ENCODE measurements at regions not wholly inside any gene's neighbourhood (a gene's known extent, or its start where the extent isn't known, plus 50 kb on each side); places are given as distances from the start of the nearest gene placed in this dataset.
"Not testable (repeated sequence)": the region's sequence is repeated elsewhere in the genome, so short reads cannot be mapped to it uniquely, and the experiment has no call there.

DNA sequence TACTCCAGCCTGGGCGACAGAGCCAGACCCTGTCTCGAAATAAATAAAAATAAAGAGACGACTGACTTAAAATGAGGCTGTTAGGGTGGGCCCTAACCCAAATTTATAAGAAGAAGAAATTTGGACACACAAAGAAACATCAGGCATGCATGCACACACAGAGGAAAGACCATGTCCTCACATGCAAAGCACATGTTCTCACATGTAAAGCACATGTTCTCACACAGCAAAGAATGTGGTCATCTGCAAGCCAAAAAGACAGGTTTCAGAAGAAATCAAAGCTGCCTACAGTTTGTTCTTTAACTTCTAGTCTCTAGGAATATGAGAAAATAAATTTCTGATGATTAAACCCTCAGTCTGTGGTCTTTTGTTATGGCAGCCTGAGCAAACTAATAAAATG lies 132.3 kb upstream of the CRIM1 start:
- DNase-seq, result no peak

DNA sequence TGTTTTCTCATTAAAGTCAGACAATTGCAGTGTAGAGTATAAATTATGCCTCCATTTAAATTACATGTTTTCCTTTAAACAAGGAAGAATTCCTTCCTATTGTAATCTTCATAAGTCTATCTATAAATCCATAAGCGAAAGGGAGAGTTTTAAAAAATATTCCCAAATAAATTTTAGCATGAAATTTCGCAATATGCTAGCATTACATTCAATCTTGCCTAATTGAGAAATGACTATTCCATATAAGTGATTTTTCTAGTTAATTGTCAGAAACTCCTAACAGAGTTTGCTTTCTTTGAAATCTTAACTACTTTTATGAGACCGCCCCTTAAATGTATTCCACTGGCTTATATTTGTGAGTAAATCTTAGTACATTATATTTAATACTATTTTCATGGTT lies 133.1 kb upstream of the CRIM1 start:
- no peak for DNase-seq

GRCh38 chr2:36214691-36215090 lies 140.9 kb upstream of the CRIM1 start:
- no peak for DNase-seq

- DNase-seq, result no peak
Measured at GRCh38 chr2:36203366-36203765, 152.2 kb upstream of the CRIM1 start.

GRCh38 chr2:36197181-36197971 lies 158.2 kb upstream of the CRIM1 start:
- DNase-seq, result no peak

GRCh38 chr2:36193680-36194079 lies 161.9 kb upstream of the CRIM1 start:
- DNase-seq, result no peak

GRCh38 chr2:36192983-36193382 lies 162.6 kb upstream of the CRIM1 start:
- DNase-seq, result no peak

- no peak for DNase-seq
Measured at GRCh38 chr2:36190097-36190496, 165.5 kb upstream of the CRIM1 start.

DNA sequence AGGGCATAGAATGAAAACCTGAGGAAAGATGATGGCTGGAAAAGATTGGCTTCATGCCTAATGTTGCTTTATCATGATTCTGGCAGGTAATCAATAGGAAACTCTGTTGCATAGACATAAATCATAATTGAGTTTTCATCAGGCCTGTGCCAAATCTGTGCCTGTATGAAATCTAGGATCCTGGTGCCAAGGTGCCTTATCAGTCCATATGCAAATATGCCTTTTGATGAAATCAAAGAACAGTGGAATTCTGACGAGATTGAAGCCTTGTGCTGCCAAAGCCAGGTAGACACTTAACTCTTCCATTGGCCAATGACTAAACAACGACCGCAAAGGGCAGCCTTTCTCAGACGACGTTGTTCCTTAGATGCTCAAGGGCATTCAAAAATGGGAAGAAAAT lies 170.0 kb upstream of the CRIM1 start:
- no peak for DNase-seq

DNA sequence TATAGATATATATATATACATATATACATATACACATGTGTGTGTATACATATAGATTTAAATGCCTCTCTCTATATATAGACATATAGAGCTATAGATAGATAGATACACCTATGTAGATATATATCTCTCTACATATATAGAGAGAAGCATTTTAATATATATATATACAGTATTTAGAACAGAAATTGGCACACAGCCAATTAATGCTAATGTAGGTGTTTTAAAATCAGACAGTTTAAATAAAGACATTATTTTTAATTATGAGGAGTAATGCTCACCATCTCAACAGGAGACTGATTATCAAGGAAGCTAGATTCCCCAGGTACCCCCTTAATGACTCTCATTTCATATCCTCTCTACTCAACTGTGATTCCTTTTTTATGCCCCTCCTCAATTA lies 170.7 kb upstream of the CRIM1 start:
- no peak for DNase-seq

DNA sequence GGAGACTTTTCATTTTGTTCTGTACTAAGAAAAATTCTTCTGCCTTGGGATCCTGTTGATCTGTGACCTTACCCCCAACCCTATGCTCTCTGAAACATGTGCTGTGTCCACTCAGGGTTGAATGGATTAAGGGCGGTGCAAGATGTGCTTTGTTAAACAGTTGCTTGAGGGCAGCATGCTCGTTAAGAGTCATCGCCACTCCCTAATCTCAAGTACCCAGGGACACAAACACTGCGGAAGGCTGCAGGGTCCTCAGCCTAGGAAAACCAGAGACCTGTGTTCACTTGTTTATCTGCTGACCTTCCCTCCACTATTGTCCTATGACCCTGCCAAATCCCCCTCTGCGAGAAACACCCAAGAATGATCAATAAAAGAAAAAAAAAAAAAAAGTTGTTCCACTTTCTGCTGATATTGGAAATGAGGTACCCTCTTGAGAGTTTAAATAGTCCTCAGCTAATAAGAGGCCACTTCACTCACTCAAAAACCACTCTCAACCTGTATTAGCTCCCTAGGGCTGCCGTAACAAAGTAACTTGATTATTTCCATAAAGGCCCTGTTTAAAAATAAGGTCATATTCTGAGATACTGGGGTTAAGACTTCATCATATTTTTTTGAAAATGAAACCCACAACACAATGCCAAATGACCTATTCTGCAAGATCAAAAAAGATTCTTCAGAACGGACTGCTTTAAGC lies 174.6 kb upstream of the CRIM1 start:
- DNase-seq, result not testable (repeated sequence)

DNA sequence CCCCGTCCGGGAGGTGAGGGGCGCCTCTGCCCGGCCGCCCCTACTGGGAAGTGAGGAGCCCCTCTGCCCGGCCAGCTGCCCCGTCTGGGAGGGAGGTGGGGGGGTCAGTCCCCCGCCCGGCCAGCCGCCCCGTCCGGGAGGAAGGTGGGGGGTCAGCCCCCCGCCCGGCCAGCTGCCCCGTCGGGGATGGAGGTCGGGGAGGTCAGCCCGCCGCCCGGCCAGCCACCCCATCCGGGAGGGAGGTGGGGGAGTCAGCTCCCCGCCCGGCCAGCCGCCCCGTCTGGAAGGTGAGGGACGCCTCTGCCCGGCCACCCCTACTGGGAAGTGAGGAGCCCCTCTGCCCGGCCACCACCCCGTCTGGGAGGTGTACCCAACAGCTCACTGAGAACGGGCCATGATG lies 175.3 kb upstream of the CRIM1 start:
- not testable (repeated sequence) for DNase-seq

DNA sequence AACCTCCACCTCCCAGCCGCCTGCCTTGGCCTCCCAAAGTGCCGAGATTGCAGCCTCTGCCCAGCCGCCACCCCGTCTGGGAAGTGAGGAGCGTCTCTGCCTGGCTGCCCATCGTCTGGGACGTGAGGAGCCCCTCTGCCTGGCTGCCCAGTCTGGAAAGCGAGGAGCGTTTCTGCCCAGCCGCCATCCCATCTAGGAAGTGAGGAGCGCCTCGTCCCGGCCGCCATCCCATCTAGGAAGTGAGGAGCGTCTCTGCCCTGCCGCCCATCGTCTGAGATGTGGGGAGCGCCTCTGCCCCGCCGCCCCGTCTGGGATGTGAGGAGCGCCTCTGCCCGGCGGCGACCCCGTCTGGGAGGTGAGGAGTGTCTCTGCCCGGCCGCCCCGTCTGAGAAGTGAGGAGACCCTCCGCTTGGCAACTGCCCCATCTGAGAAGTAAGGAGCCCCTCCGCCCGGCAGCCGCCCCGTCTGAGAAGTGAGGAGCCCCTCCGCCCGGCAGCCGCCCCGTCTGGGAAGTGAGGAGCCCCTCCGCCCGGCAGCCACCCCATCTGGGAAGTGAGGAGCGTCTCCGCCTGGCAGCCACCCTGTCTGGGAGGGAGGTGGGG lies 175.8 kb upstream of the CRIM1 start:
- not testable (repeated sequence) for DNase-seq

GRCh38 chr2:36178384-36178783 lies 177.2 kb upstream of the CRIM1 start:
- DNase-seq, result no peak

- no peak for DNase-seq
Measured at GRCh38 chr2:36177282-36177681, 178.3 kb upstream of the CRIM1 start.

DNA sequence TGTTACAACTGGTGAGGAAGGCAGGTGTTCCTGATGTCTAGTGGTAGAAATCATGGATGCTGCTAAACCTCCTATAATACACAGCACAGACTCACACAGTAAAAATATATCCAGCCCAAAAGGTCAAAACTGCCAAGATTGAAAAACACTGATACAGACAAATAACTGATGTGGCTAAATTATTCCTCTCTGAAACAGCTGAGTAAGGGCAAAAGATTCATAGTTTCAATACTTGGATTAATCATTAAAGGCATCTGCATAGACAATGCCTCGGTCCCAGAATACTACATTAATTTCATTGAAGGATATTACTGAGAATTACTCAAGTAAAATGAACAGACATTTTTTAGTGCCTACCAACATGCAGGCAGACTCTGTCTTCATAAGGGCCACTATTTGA lies 180.7 kb upstream of the CRIM1 start:
- DNase-seq, result no peak

- no peak for DNase-seq
Measured at GRCh38 chr2:36173760-36174404, 181.7 kb upstream of the CRIM1 start.

DNA sequence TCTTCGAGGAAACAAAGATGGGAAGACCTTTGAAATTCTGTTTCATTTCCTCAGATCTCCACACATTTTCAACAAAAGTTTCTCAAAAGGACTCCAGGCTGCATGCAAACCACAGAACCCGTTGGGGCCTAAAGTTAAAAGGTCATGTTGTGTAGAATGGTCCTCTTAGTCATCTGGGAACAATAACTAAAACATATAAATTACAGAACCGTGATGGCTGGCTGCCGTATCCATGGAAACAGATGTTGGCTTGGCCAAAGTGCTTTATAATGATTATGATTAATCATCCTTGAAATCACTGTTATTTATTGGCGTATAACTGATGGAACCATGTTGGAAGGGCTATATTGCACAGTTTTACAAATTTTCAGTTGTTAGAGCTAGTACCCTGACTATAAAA lies 182.8 kb upstream of the CRIM1 start:
- DNase-seq, result peak; percentile 27

- DNase-seq, result no peak
Measured at GRCh38 chr2:36170805-36171204, 184.8 kb upstream of the CRIM1 start.

DNA sequence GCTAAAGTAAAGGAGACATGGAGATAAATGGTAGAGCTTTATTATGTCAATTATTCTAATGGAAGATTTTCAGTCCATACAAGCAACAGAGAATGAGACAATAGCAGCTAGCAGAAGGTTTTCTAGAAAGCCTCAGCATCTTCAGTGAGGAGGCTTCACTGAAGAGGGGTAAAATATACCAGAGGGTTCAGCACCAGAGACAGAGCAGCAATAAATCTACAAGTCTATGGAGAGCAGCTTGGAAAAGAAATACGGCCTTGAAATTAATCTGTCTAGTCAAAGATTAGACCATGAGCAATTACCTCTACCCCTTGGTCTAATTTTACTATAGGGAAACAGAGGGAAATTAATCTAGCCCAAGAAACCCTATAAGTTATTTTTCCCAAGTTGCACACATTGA lies 185.7 kb upstream of the CRIM1 start:
- no peak for DNase-seq

DNA sequence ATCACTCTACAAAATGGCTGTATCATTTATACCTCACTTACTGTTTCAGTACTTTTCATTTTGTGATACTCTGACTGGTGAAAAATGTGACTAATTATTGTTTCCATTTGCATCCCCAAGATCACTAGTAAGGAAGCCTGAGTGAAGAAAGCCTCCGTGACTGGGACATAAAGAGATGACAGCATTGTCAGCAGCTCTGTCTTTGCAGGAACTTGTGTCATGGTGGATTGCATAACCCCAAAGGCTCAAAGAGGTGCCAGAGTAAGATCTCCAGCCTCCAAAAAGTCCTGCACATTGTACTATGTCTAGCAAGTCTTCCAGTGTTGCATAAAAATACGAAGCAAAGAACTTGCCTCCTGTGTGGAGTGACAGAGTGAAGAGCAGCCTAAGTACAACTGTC lies 187.5 kb upstream of the CRIM1 start:
- no peak for DNase-seq

DNA sequence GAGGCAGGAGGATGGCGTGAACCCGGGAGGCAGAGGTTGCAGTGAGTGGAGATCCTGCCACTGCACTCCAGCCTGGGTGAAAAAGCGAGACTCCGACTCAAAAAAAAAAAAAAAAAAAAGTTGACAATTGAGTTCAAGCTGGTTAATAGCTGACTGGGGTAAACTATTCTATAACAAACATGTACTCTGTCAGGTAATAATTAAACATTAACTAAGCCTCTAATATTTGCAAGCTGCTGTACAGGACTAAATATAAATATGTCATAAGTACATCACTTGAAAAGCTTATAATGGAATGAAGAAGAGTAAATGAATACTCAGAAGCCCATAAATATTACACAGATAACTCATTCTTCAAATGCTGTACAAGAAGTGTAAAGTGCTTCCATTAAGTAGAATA lies 190.4 kb upstream of the CRIM1 start:
- no peak for DNase-seq

- DNase-seq, result no peak
Measured at GRCh38 chr2:36163520-36164254, 191.9 kb upstream of the CRIM1 start.

Data from NCI-H2227 treated with DMSO at 0.1 percent for 48 hours (cell line).